ENCODE measurements at regions not wholly inside any gene's neighbourhood (a gene's known extent, or its start where the extent isn't known, plus 50 kb on each side); places are given as distances from the start of the nearest gene placed in this dataset.

GRCh38 chr10:6338361-6338760 lies 135.6 kb downstream of the PFKFB3 start:
- H3K4me1 ChIP-seq (replicated peaks in 1 of 2; ENCODE audit: control insufficient read depth in 2 of 2, insufficient read depth in 2 of 2, low read length in 2 of 2) = no peaks in the 10 kb centered on the region
- FAIRE-seq (no peak), DNase-seq (ENCODE audit: extremely low read depth in 1 of 4, low spot score in 3 of 4) (no peak), ATAC-seq (no peak)
- ChIA-PET POLR2A (interaction anchor here (0.6 to 1.5 kb wide), 2 partner anchors 10 to 13 kb away, joined by 3 read pairs; no protein-coding TSS in a partner anchor), CTCF (ENCODE audit: low intra/inter-chr PET ratio) (no interaction called here)
- in situ Hi-C loops (cut with MboI) (no loop called here), intact Hi-C loops (cut with micrococcal nuclease) (no loop called here)
- no peak overlapping the region for H3K27ac ChIP-seq (ENCODE audit: extremely low read depth, low read depth, low read length)
- H3K9me3 ChIP-seq (replicated peaks; ENCODE audit: control insufficient read depth, insufficient read depth, low read depth, low read length) = no peaks in the 10 kb centered on the region
- no peak overlapping the region for H3K9ac ChIP-seq (ENCODE audit: insufficient read depth in 1 of 2, low read depth in 2 of 2, low read length in 2 of 2)
- no TSS peak for BruUV-seq (replicated peaks)
- H3K36me3 ChIP-seq (ENCODE audit: control insufficient read depth, insufficient read depth, low read length) = no peaks in the 10 kb centered on the region
- H3K27me3 ChIP-seq (ENCODE audit: control insufficient read depth in 2 of 2, insufficient read depth in 2 of 2, low read length in 2 of 2) = peaks cover 5 to 35% of the 10 kb centered on the region in 2 experiments; a peak in 4 of 5 replicates
- H4K20me1 ChIP-seq (replicated peaks; ENCODE audit: control insufficient read depth, insufficient read depth, low read length) = no peaks in the 10 kb centered on the region; the same call in 1 of the 2 replicates
- H3K4me3 ChIP-seq = no peak overlapping the region
- no peaks in the 10 kb centered on the region for H3K79me2 ChIP-seq (ENCODE audit: control insufficient read depth, insufficient read depth, low read length)
- H3K4me2 ChIP-seq (ENCODE audit: insufficient read depth, low read length) = no peak overlapping the region
- H3K9me1 ChIP-seq (ENCODE audit: control insufficient read depth, insufficient read depth, low read length) = no peaks in the 10 kb centered on the region
- WGBS (ENCODE audit: insufficient coverage, low coverage, missing lambda C conversion rate) = 0% methylated on average over 7 of the region's 7 CpGs
- H2AFZ ChIP-seq (ENCODE audit: low read depth, low read length) = no peak overlapping the region
- TF ChIP-seq ZNF175 (CRISPR knock-in tag; IDR thresholded peaks at IDR 0.05; ENCODE audit: low read depth) (no peak), MCM7 (IDR thresholded peaks at IDR 0.05) (no peak), ZNF707 (CRISPR knock-in tag; conservative IDR thresholded peaks at IDR 0.05) (no peak), SMAD1 (IDR thresholded peaks at IDR 0.05; ENCODE audit: low read depth, low read length, partially characterized antibody) (no peak), OTX1 (CRISPR knock-in tag; IDR thresholded peaks at IDR 0.05) (no peak), ZNF507 (tag; conservative IDR thresholded peaks at IDR 0.05) (no peak), PHF8 (IDR thresholded peaks at IDR 0.05; ENCODE audit: borderline replicate concordance, low read length) (no peak), MBD2 (IDR thresholded peaks at IDR 0.05; ENCODE audit: borderline replicate concordance, low read depth) (no peak), ZNF75A (CRISPR knock-in tag; IDR thresholded peaks at IDR 0.05) (no peak), EWSR1 (IDR thresholded peaks at IDR 0.05; ENCODE audit: borderline replicate concordance, low read depth, partially characterized antibody) (no peak), NR2C2 (CRISPR knock-in tag; IDR thresholded peaks at IDR 0.05) (no peak), NR2C2 (tag; IDR thresholded peaks at IDR 0.05) (no peak), SREBF1 (IDR thresholded peaks at IDR 0.05; ENCODE audit: borderline replicate concordance, low read depth, low read length) (no peak)
